IPS DF 4.7 (cell line): ENCODE measurements at regions not wholly inside any gene's neighbourhood (a gene's known extent, or its start where the extent isn't known, plus 50 kb on each side); places are given as distances from the start of the nearest gene placed in this dataset.
"Not testable (repeated sequence)": the region's sequence is repeated elsewhere in the genome, so short reads cannot be mapped to it uniquely, and the experiment has no call there.

Experiments
- DNase-seq: peaks from one replicate; pipeline ENCODE4 v3.0.0-alpha.2; 2013; ENCODE audit warnings: low spot score; ENCODE audit errors: extremely low read depth

DNA sequence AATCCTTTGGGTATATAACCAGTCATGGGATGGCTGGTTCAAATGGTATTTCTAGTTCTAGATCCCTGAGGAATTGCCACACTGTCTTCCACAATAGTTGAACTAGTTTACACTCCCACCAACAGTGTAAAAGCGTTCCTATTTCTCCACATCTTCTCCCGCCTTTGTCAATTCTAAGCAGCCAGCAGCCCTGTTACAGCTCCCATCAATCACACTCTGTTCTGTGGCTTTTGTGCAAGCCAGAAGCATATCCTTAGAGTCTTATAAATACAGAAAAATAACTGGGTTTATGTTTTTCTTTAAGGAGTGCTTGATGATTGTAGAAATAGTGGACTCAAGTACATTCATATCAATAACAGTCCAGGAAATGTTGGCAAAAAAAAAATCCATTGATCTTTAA, 232.9 kb downstream of the ASMT start:
- DNase-seq, result not testable (repeated sequence)

DNA sequence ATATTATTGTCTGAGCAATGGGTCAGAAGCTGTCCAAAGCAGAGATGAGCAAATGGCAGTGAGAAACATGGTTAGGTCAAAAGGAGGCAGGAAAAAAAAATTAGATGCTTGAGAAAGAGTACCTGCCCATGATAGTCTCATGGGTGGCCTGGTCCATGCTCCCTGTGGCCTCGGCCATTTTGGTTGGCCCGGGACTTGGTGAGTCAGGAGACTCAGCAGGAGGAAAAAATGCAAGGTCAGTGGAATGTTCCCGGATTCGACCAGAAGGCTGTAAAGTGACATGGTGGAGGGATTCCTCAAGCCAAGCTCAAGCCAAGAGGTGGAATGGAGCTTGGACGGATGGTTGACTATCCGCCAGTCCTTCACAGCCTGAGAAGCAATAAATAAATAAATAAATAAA, 236.7 kb downstream of the ASMT start:
- no peak for DNase-seq

- DNase-seq, result no peak
Observed at GRCh38 chrX:1852082-1852481, 237.2 kb downstream of the ASMT start.

GRCh38 chrX:1853447-1853846, 238.6 kb downstream of the ASMT start:
- DNase-seq, result no peak

- DNase-seq, result no peak
Observed at GRCh38 chrX:1853916-1854315, 239.1 kb downstream of the ASMT start.

- not testable (repeated sequence) for DNase-seq
Observed at GRCh38 chrX:1854861-1855260, 240.0 kb downstream of the ASMT start.

DNA sequence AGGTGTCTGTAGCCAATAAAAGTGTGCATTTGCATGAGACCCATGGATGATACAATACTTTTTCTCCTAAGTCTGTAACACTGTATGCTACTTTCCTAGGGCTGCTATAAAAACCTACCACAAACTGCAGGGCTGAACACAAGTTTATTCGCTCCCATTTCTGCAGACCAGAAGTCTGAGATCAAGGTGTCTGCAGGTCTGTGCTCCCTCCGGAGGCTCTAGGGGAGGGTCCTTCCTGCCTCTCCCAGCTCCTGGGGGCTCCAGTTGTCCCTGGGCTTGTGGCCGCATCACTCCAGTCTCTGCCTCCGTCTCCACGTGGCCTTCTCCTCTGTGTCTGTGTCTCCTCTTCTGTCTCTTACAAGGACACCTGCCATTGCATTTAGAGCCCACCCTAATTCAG, 244.4 kb downstream of the ASMT start:
- not testable (repeated sequence) for DNase-seq

GRCh38 chrX:1860936-1861594, 246.2 kb downstream of the ASMT start:
- no peak for DNase-seq

- not testable (repeated sequence) for DNase-seq
Observed at GRCh38 chrX:1863995-1864394, 249.1 kb downstream of the ASMT start.

GRCh38 chrX:1870421-1870820, 255.6 kb downstream of the ASMT start:
- DNase-seq, result no peak

- DNase-seq, result no peak
Observed at GRCh38 chrX:1871887-1872286, 257.0 kb downstream of the ASMT start.

GRCh38 chrX:1873671-1874070, 258.8 kb downstream of the ASMT start:
- no peak for DNase-seq

DNA sequence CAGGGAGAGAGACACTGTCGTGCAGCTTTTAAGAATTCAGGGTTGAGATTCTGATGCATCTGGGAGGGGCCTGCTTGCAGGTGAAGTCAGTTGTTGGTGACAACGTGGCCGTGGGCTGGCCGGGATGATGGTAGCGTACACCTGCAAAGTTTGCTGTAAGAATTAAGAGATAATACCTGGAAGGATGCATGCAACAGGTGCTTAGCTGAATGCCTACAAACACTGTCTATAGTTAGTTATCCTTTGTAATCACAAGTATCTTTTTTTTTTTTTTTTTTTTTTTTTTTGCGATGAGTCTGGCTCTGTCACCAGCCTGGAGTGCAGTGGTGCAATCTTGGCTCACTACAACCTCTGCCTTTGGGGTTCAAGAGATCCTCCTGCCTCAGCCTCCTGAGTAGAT, 259.6 kb downstream of the ASMT start:
- DNase-seq, result no peak

DNA sequence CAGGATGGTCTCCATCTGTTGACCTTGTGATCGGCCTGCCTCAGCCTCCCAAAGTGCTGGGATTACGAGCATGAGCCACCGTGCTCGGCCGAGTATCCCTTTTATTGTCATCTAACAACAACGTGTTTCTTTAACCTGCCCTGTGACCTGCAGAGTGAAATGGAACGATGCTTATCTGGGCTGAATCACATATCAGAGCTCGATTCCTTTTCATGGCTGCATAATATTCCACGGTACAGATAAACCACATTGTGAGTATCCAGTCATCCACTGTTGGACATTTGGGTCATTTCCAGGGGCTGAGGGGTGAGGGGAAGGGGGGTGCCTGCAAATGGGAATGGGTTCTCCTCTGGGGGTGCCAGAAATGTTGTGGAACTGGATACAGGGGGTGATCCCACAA, 260.0 kb downstream of the ASMT start:
- no peak for DNase-seq

DNA sequence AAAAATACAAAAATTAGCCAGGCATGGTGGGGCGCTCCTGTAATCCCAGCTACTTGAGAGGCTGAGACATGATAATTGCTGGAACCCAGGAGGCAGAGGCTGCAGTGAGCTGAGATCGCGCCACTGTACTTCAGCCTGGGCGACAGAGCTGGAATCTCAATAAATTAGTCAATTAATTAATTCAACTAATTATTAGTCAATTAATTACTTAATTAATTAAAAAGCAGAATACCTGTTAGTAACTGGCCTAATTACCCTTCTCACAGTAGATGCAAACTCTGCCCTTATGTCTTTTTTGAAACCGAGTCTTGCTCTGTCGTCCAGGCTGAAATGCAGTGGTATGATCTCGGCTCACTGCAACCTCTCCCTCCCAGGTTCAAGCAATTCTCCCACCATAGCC, 261.2 kb downstream of the ASMT start:
- DNase-seq, result no peak

- DNase-seq, result no peak
Observed at GRCh38 chrX:1877780-1878179, 262.9 kb downstream of the ASMT start.

DNA sequence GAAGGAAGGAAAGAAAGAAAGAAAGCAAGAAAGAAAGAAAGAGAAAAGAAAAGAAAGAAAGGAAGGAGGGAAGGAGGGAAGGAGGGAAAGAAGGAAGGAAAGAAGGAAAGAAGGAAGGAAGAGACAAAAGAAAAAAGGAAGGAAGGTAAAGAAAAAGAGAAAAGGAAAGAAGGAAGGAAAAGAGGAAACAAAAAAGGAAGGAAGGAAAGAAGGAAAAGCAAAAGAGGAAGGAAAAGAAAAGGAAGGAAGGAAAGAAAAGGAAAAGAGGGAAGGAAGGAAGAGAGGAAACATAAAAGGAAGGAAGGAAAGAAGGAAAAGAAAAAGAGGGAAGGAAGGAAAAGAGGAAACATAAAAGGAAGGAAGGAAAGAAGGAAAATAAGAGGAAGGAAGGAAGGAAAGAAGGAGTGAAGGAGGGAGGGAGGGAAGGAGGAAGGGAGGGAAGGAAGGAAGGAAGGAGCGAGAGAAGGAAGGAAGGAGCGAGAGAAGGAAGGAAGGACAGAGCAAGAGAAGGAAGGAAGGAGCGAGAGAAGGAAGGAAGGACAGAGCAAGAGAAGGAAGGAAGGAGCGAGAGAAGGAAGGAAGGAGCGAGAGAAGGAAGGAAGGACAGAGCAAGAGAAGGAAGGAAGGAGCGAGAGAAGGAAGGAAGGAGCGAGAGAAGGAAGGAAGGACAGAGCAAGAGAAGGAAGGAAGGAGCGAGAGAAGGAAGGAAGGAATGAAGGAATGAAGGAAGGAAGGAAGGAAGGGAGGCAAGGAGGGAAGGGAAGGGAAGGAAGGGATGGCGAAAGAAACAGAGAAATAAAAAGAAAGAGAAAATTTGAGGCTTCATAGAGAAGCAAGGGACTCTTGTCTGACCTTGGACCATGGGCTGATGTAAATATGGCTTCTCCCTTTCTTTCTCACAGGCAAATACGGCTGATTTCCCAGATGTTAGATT, 266.3 kb downstream of the ASMT start:
- not testable (repeated sequence) for DNase-seq

GRCh38 chrX:1883772-1884171, 268.9 kb downstream of the ASMT start:
- no peak for DNase-seq

DNA sequence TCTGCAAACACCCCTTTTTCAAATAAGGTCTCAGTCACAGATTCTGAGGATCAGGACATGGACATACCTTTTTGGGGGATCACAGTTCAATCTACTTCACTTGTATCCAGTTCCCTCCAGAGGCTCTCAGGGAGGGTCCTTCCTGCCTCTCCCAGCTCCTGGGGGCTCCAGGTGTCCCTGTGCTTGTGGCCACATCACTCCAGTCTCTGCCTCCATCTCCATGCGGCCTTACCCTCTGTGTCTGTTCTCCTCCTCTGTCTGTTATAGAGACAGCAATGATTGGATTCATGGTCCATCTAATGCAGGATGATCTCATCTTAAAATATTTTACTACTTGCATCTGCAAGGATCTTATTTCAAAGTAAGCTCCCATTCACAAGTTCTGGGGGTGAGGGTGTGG, 269.6 kb downstream of the ASMT start:
- no peak for DNase-seq

DNA sequence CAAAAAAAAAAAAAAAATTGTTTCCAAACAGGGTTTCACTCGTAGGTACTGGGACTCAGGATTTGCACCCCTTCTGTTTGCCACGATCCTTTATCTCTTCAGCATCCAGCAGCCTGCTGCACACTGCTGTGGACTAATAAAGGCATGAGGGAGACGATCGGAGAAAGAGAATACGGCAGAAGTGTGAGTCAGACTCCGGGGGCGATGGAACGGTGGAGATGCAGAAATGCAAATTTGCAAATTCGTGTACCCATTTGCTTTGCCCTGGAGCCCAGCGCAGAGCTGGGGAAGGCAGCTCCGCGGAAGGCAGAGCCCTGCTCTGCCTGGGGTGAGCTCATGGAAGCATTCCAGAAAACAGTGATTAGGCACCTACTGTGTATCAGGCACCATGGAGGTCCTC, 270.3 kb downstream of the ASMT start:
- DNase-seq, result no peak

DNA sequence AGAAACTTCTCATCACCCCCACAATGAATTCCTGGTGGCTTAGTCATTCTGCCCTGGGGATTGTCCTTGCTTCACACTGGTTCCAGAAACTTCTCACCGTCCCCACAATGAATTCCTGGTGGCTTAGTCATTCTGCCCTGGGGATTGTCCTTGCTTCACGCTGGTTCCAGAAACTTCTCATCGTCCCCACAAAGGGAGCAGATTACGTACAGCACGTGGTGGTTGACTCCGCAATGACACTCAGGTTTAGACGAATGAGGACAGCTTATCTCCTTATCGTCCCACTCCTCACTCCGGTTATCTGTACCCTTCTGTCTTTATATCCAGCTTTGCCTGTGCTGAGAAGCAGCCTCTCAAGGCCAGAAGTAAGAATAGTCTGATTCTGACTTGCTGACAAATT, 273.4 kb downstream of the ASMT start:
- not testable (repeated sequence) for DNase-seq

GRCh38 chrX:1894026-1894294, 279.1 kb downstream of the ASMT start:
- no peak for DNase-seq

GRCh38 chrX:1894740-1895139, 279.9 kb downstream of the ASMT start:
- no peak for DNase-seq
